H9 (cell line): ENCODE measurements at regions not wholly inside any gene's neighbourhood (a gene's known extent, or its start where the extent isn't known, plus 50 kb on each side); places are given as distances from the start of the nearest gene placed in this dataset.

Source experiments
- DNase-seq: peaks from one replicate; pipeline ENCODE4 v3.0.0-alpha.2; 2017
- H2AFZ ChIP-seq: one replicate; pipeline ENCODE4 v1.6.1; 2013; ENCODE audit warnings: mild to moderate bottlenecking, low read length, control low read depth, moderate library complexity
- H2AK5ac ChIP-seq: 2 replicates; pipeline ENCODE4 v1.6.1; 2013; ENCODE audit warnings: low read length, control low read depth, mixed read lengths; ENCODE audit not compliant: insufficient read length
- H2BK120ac ChIP-seq: one replicate; pipeline ENCODE4 v1.6.1; 2013; ENCODE audit warnings: low read depth, mild to moderate bottlenecking, low read length, control low read depth, inconsistent platforms; ENCODE audit not compliant: poor library complexity, severe bottlenecking
- H2BK12ac ChIP-seq: 2 replicates; pipeline ENCODE4 v1.6.1; 2013; ENCODE audit warnings: low read length, control low read depth, mixed read lengths, low read depth; ENCODE audit not compliant: insufficient read length
- H2BK15ac ChIP-seq: 2 replicates; pipeline ENCODE4 v1.6.1; 2013; ENCODE audit warnings: low read depth, low read length, control low read depth
- H2BK20ac ChIP-seq: one replicate; pipeline ENCODE4 v1.6.1; 2013; ENCODE audit warnings: low read depth, mild to moderate bottlenecking, low read length, control low read depth, inconsistent platforms; ENCODE audit not compliant: poor library complexity, severe bottlenecking
- H2BK5ac ChIP-seq: 2 replicates; pipeline ENCODE4 v1.6.1; 2013; ENCODE audit warnings: low read length, control low read depth, mixed read lengths; ENCODE audit not compliant: insufficient read length
- H3K14ac ChIP-seq: 2 replicates; pipeline ENCODE4 v1.6.1; 2013; ENCODE audit warnings: low read length, control low read depth; ENCODE audit not compliant: insufficient read depth
- H3K18ac ChIP-seq: 2 replicates; pipeline ENCODE4 v1.6.1; 2013; ENCODE audit warnings: low read depth, mild to moderate bottlenecking, mixed read lengths, low read length, control low read depth; ENCODE audit not compliant: insufficient read length
- H3K23ac ChIP-seq: 2 replicates; pipeline ENCODE4 v1.6.1; 2013; ENCODE audit warnings: low read length, control low read depth, mixed read lengths, low read depth; ENCODE audit not compliant: insufficient read length
- H3K23me2 ChIP-seq: 2 replicates; pipeline ENCODE4 v1.6.1; 2013; ENCODE audit warnings: low read depth, mild to moderate bottlenecking, mixed read lengths, low read length, control low read depth; ENCODE audit not compliant: insufficient read length, poor library complexity, severe bottlenecking
- H3K27ac ChIP-seq: 2 replicates; pipeline ENCODE4 v1.5.1; 2013; ENCODE audit warnings: low read length, control low read depth, mixed read lengths, low read depth; ENCODE audit not compliant: insufficient read length
- H3K27me3 ChIP-seq: 2 replicates; pipeline ENCODE4 v1.6.1; 2013; ENCODE audit warnings: low read length, control low read depth, inconsistent platforms; ENCODE audit not compliant: insufficient read depth
- H3K4ac ChIP-seq: 2 replicates; pipeline ENCODE4 v1.6.1; 2013; ENCODE audit warnings: low read depth, mild to moderate bottlenecking, control low read depth, inconsistent platforms, low read length, moderate library complexity
- H3K4me1 ChIP-seq: 2 replicates; pipeline ENCODE4 v1.6.1; 2013; ENCODE audit warnings: low read length, control low read depth, inconsistent platforms; ENCODE audit not compliant: insufficient read depth
- H3K4me2 ChIP-seq: 2 replicates; pipeline ENCODE4 v1.6.1; 2013; ENCODE audit warnings: low read length, control low read depth, mixed read lengths; ENCODE audit not compliant: insufficient read length, insufficient read depth
- H3K56ac ChIP-seq: 2 replicates; pipeline ENCODE4 v1.6.1; 2013; ENCODE audit warnings: low read depth, mild to moderate bottlenecking, mixed read lengths, low read length, control low read depth; ENCODE audit not compliant: insufficient read length
- H3K79me1 ChIP-seq: 2 replicates; pipeline ENCODE4 v1.6.1; 2013; ENCODE audit warnings: low read depth, mild to moderate bottlenecking, moderate library complexity, low read length, control low read depth, inconsistent platforms; ENCODE audit not compliant: insufficient read depth, poor library complexity, severe bottlenecking
- H3K79me2 ChIP-seq: 2 replicates; pipeline ENCODE4 v1.6.1; 2013; ENCODE audit warnings: low read length, control low read depth, inconsistent platforms; ENCODE audit not compliant: insufficient read depth
- H3K9ac ChIP-seq: 2 replicates; pipeline ENCODE4 v1.6.1; 2013; ENCODE audit warnings: low read length, control low read depth, mixed read lengths; ENCODE audit not compliant: insufficient read length; ENCODE audit errors: extremely low read depth
- H3K9me3 ChIP-seq: one replicate; pipeline ENCODE4 v1.6.1; 2013; ENCODE audit warnings: low read depth, low read length, inconsistent platforms; ENCODE audit not compliant: control insufficient read depth
- H3T11ph ChIP-seq: one replicate; pipeline ENCODE4 v1.6.1; 2013; ENCODE audit warnings: mild to moderate bottlenecking, low read length, control low read depth, inconsistent platforms
- H4K20me1 ChIP-seq: one replicate; pipeline ENCODE4 v1.6.1; 2013; ENCODE audit not compliant: control insufficient read depth, insufficient read length, insufficient read depth
- H4K5ac ChIP-seq: 2 replicates; pipeline ENCODE4 v1.6.1; 2013; ENCODE audit warnings: low read depth, mild to moderate bottlenecking, mixed read lengths, low read length, control low read depth; ENCODE audit not compliant: insufficient read length
- H4K8ac ChIP-seq: replicated peaks from 2 replicates; pipeline ENCODE4 v1.6.1; 2013; ENCODE audit warnings: low read length, control low read depth, mixed read lengths, low read depth; ENCODE audit not compliant: insufficient read length
- H4K91ac ChIP-seq: 2 replicates; pipeline ENCODE4 v1.6.1; 2013; ENCODE audit warnings: low read depth, mild to moderate bottlenecking, moderate library complexity, mixed read lengths, low read length, control low read depth; ENCODE audit not compliant: insufficient read length
- H3K27ac Mint-ChIP-seq, 3 experiments: 2 replicates in 2 of 3; 3 replicates in 1 of 3; pipeline ENCODE4 v1.8.0; 2020 to 2021; ENCODE audit warnings: mixed read lengths in 3 of 3, mild to moderate bottlenecking in 1 of 3, moderate library complexity in 1 of 3
- H3K27me3 Mint-ChIP-seq: 2 replicates; pipeline ENCODE4 v1.8.0; 2021; ENCODE audit warnings: low read depth, mild to moderate bottlenecking, moderate library complexity, mixed read lengths
- H3K36me3 Mint-ChIP-seq, 3 experiments: 2 replicates in 2 of 3; 3 replicates in 1 of 3; pipeline ENCODE4 v1.8.0; 2020 to 2021; ENCODE audit warnings: low read depth in 3 of 3, mixed read lengths in 3 of 3; ENCODE audit not compliant: insufficient read depth in 1 of 3
- H3K4me1 Mint-ChIP-seq, 2 experiments: 2 replicates each; pipeline ENCODE4 v1.8.0; 2020; ENCODE audit warnings: mixed read lengths in 2 of 2
- H3K4me3 Mint-ChIP-seq, 2 experiments: 2 replicates in 1 of 2; 3 replicates in 1 of 2; pipeline ENCODE4 v1.8.0; 2020 to 2021; ENCODE audit warnings: mild to moderate bottlenecking in 2 of 2, mixed read lengths in 2 of 2, moderate library complexity in 1 of 2
- H3K9me3 Mint-ChIP-seq, 2 experiments: 2 replicates in 1 of 2; 3 replicates in 1 of 2; pipeline ENCODE4 v1.8.0; 2020; ENCODE audit warnings: mild to moderate bottlenecking in 2 of 2, mixed read lengths in 2 of 2, moderate library complexity in 1 of 2
- CTCF ChIP-seq: fragments of 200-600 bp; sonication (generic); conservative IDR thresholded peaks from 3 replicates; pipeline ENCODE4 v1.8.0; 2021; ENCODE audit warnings: antibody characterized with exemption, mild to moderate bottlenecking
- WGBS: extraction: QIAGEN DNeasy Blood & Tissue Kit; methylation state at CpG from one replicate; pipeline ENCODE4 v1.1.7; 2013; ENCODE audit warnings: missing lambda C conversion rate, low lambda C conversion rate, mixed read lengths; ENCODE audit not compliant: insufficient read length; ENCODE audit errors: extremely low coverage; 5-methylcytosine and 5-hydroxymethylcytosine counted together

- no peak for TF ChIP-seq CTCF
- Mint-ChIP-seq H3K27me3 (no peaks in the 10 kb centered on the region), H3K4me3 (no peak overlapping the region)
Measured at GRCh38 chr12:30064906-30065305, 281.2 kb upstream of the TMTC1 start.

More at GRCh38 chr12:30064906-30065305, 281.2 kb upstream of the TMTC1 start:
- Histone ChIP-seq H2AK5ac (no peak overlapping the region), H2BK15ac (no peak overlapping the region), H3K79me1 (no peaks in the 10 kb centered on the region), H3K23ac (no peak overlapping the region), H3K56ac (no peak overlapping the region), H3K23me2 (no peaks in the 10 kb centered on the region), H3K4me2 (no peak overlapping the region), H2BK5ac (no peak overlapping the region), H3K4ac (no peak overlapping the region), H3K9me3 (no peaks in the 10 kb centered on the region), H3K27me3 (no peaks in the 10 kb centered on the region), H3K4me1 (no peaks in the 10 kb centered on the region; the same call in 1 of the 2 replicates), H2BK20ac (no peak overlapping the region), H3K14ac (no peak overlapping the region), H4K20me1 (no peaks in the 10 kb centered on the region), H2BK120ac (no peak overlapping the region), H3K9ac (no peak overlapping the region), H2BK12ac (no peak overlapping the region), H3K79me2 (no peaks in the 10 kb centered on the region), H3T11ph (no peak overlapping the region), H2AFZ (no peak overlapping the region), H4K91ac (no peak overlapping the region), H3K27ac (no peak overlapping the region), H4K5ac (no peak overlapping the region), H3K18ac (no peak overlapping the region), H4K8ac (no peak overlapping the region)
- H3K27ac Mint-ChIP-seq = no peak overlapping the region
- DNase-seq = no peak
- H3K4me1 Mint-ChIP-seq = peaks cover 4 to 15% of the 10 kb centered on the region in 2 experiments
- H3K9me3 Mint-ChIP-seq = peaks cover 5 to 10% of the 10 kb centered on the region in 2 experiments; a peak in 4 of 5 replicates
- WGBS = no CpG with 5 or more reads among the region's 2 CpGs
- H3K36me3 Mint-ChIP-seq = peaks cover 0 to 9% (median 6%) of the 10 kb centered on the region in 3 experiments; a peak in 4 of 7 replicates
